ENCODE measurements at regions not wholly inside any gene's neighbourhood (a gene's known extent, or its start where the extent isn't known, plus 50 kb on each side); places are given as distances from the start of the nearest gene placed in this dataset.

GRCh38 chr4:137067735-137068134, 464.6 kb downstream of the PCDH18 start:
- no peak for DNase-seq (ENCODE audit: low read depth)

- no peak for DNase-seq (ENCODE audit: low read depth)
Measured at GRCh38 chr4:137065311-137065710, 467.0 kb downstream of the PCDH18 start.

GRCh38 chr4:137063961-137064360, 468.3 kb downstream of the PCDH18 start:
- no peak for DNase-seq (ENCODE audit: low read depth)

- no peak for DNase-seq (ENCODE audit: low read depth)
Measured at GRCh38 chr4:137043184-137043583, 489.1 kb downstream of the PCDH18 start.

- no peak for DNase-seq (ENCODE audit: low read depth)
Measured at GRCh38 chr4:137039370-137039769, 492.9 kb downstream of the PCDH18 start.

GRCh38 chr4:137032222-137032621, 500.1 kb downstream of the PCDH18 start:
- DNase-seq (ENCODE audit: low read depth): no peak

GRCh38 chr4:137029026-137029425, 503.3 kb downstream of the PCDH18 start:
- DNase-seq (ENCODE audit: low read depth): no peak

GRCh38 chr4:137025484-137026059, 506.7 kb downstream of the PCDH18 start:
- no peak for DNase-seq (ENCODE audit: low read depth)

- DNase-seq (ENCODE audit: low read depth): no peak
Measured at GRCh38 chr4:137015426-137016409, 516.6 kb downstream of the PCDH18 start.

- no peak for DNase-seq (ENCODE audit: low read depth)
Measured at GRCh38 chr4:137000432-137000831, 531.9 kb downstream of the PCDH18 start.

GRCh38 chr4:136992032-136992431, 540.3 kb downstream of the PCDH18 start:
- DNase-seq (ENCODE audit: low read depth): no peak

GRCh38 chr4:136985683-136986082, 546.6 kb downstream of the PCDH18 start:
- DNase-seq (ENCODE audit: low read depth): no peak

GRCh38 chr4:136967069-136967468, 565.2 kb downstream of the PCDH18 start:
- no peak for DNase-seq (ENCODE audit: low read depth)

GRCh38 chr4:136965478-136965877, 566.8 kb downstream of the PCDH18 start:
- DNase-seq (ENCODE audit: low read depth): no peak

- DNase-seq (ENCODE audit: low read depth): no peak
Measured at GRCh38 chr4:136962868-136963267, 569.4 kb downstream of the PCDH18 start.

GRCh38 chr4:136946307-136946907, 585.9 kb downstream of the PCDH18 start:
- no peak for DNase-seq (ENCODE audit: low read depth)

GRCh38 chr4:136939781-136940180, 592.5 kb downstream of the PCDH18 start:
- no peak for DNase-seq (ENCODE audit: low read depth)

- DNase-seq (ENCODE audit: low read depth): no peak
Measured at GRCh38 chr4:136935871-136936270, 596.4 kb downstream of the PCDH18 start.

- DNase-seq (ENCODE audit: low read depth): no peak
Measured at GRCh38 chr4:136935305-136935704, 597.0 kb downstream of the PCDH18 start.

- no peak for DNase-seq (ENCODE audit: low read depth)
Measured at GRCh38 chr4:136934601-136935000, 597.7 kb downstream of the PCDH18 start.

- no peak for DNase-seq (ENCODE audit: low read depth)
Measured at GRCh38 chr4:136931781-136932180, 600.5 kb downstream of the PCDH18 start.

- DNase-seq (ENCODE audit: low read depth): no peak
Measured at GRCh38 chr4:136928957-136929411, 603.3 kb downstream of the PCDH18 start.

- no peak for DNase-seq (ENCODE audit: low read depth)
Measured at GRCh38 chr4:136927172-136927571, 605.1 kb downstream of the PCDH18 start.

All from CMK (cell line).